ENCODE measurements at regions not wholly inside any gene's neighbourhood (a gene's known extent, or its start where the extent isn't known, plus 50 kb on each side); places are given as distances from the start of the nearest gene placed in this dataset.
"Not testable (repeated sequence)": the region's sequence is repeated elsewhere in the genome, so short reads cannot be mapped to it uniquely, and the experiment has no call there.

DNA sequence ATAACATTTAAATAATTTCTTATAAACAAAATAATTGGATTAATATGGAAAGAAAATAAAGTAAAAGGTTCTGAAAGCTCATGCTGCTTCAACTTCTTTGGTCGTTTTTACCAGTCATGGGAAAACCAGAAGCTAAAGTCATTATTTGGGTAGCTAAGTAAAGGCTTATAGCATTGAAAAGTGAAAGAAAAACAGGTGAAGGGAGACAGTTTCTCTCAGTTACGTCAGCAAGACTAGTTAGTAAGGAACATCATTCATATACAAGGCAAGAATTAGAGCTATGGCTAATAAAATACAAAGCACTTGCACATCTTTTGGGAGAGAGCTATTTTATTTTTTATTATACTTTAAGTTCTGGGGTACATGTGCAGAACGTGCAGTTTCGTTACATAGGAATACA lies 170.3 kb upstream of the SYT10 start:
- H3K4me3 ChIP-seq (ENCODE audit: low read depth, low read length), result no peak overlapping the region
- TF ChIP-seq, protein P1, sequence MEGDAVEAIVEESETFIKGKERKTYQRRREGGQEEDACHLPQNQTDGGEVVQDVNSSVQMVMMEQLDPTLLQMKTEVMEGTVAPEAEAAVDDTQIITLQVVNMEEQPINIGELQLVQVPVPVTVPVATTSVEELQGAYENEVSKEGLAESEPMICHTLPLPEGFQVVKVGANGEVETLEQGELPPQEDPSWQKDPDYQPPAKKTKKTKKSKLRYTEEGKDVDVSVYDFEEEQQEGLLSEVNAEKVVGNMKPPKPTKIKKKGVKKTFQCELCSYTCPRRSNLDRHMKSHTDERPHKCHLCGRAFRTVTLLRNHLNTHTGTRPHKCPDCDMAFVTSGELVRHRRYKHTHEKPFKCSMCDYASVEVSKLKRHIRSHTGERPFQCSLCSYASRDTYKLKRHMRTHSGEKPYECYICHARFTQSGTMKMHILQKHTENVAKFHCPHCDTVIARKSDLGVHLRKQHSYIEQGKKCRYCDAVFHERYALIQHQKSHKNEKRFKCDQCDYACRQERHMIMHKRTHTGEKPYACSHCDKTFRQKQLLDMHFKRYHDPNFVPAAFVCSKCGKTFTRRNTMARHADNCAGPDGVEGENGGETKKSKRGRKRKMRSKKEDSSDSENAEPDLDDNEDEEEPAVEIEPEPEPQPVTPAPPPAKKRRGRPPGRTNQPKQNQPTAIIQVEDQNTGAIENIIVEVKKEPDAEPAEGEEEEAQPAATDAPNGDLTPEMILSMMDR (IDR thresholded peaks at IDR 0.05; ENCODE audit: borderline replicate concordance, insufficient read depth, low read depth, low read length), result no peak

DNA sequence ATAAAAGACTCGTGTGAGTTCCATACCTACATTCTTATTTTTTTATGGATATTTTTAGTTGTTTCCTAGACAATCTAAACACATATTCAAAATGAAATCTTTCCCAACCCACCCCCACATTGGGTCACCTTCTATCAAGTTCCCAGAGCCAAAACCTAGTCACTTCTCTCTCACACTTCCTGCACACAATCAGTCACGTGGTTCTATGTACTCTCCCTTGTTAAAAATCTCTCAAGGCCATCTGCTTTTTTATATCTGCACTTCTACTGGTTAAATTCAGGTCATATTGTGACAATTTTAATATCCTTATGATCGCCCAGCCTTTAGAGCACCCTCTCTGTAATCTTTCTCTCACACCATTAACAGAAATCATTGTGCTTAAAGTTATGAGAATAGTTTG lies 175.0 kb upstream of the SYT10 start:
- TF ChIP-seq, protein P1 (IDR thresholded peaks at IDR 0.05; ENCODE audit: borderline replicate concordance, insufficient read depth, low read depth, low read length), result no peak
- no peak overlapping the region for H3K4me3 ChIP-seq (ENCODE audit: low read depth, low read length)

DNA sequence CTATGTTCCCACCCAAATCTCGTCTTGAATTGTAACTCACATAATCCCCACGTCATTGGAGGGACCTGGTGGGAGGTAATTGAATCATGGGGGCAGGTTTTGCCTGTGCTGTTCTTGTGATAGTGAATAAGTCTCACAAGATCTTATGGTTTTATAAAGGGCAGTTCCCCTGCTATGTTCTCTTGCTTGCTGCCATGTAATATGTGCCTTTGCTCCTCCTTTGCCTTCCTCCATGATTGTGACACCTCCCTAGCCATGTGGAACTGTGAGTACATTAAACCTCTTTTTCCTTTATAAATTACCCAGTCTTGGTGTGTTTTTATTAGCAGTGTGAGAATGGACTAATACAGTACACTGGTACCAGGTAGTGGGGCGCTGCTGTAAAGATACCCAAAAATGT lies 177.6 kb upstream of the SYT10 start:
- TF ChIP-seq, protein P1 (IDR thresholded peaks at IDR 0.05; ENCODE audit: borderline replicate concordance, insufficient read depth, low read depth, low read length), result no peak
- no peak overlapping the region for H3K4me3 ChIP-seq (ENCODE audit: low read depth, low read length)

DNA sequence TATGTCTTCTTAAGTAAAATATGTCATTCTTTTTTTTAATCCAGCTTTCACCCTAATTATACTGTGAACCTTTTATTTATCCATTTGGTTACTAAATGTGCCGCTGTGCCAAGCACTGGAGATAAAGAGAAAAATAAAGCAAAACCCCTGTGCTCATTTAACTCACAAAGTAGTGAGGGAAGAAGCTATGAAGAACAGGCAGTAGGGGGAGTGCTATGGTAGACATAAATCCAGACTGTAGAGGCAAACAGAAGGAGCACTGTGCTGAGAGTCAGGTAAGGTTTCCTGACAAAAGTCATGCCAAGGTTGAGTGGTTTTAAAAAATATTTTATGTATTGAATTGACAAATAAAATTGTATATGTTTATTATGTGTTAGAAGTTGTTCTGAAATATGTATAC lies 188.5 kb upstream of the SYT10 start:
- no peak overlapping the region for H3K4me3 ChIP-seq (ENCODE audit: low read depth, low read length)
- TF ChIP-seq, protein P1 (IDR thresholded peaks at IDR 0.05; ENCODE audit: borderline replicate concordance, insufficient read depth, low read depth, low read length), result no peak

DNA sequence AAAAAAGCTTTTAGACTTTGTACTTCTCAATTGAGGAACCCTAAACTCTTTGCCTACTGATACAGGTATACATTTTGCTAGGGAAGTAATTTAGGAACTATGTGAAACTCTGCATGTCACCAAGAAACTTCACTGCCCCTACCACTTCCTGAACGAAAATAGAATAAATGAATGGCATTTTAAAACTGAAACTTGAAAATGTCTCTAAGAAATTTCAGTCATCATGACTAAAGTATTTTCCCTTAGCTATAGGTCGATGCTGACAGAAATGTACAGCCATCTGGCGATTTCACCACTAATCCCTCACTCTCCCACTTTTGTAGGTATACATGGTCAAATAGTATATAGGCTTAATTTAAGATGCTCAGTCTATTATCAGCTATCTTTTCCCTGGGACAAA lies 194.9 kb upstream of the SYT10 start:
- no peak overlapping the region for H3K4me3 ChIP-seq (ENCODE audit: low read depth, low read length)
- TF ChIP-seq, protein P1 (IDR thresholded peaks at IDR 0.05; ENCODE audit: borderline replicate concordance, insufficient read depth, low read depth, low read length), result no peak

DNA sequence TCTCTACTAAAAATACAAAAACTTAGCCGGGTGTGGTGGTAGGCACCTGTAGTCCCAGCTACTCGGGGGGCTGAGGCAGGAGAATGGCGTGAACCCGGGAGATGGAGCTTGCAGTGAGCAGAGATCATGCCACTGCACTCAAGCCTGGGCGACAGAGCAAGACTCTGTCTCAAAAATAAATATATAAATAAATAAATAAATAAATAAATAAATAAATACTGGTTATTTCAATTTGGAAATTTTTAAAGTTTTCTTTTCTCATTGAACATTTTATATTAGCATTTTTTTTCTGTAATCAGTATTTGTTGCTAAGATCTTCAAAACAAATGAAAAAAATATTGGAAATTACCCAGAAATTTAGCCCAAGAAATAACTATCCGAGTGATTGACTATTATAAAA lies 197.3 kb upstream of the SYT10 start:
- not testable (repeated sequence) for H3K4me3 ChIP-seq (ENCODE audit: low read depth, low read length)

DNA sequence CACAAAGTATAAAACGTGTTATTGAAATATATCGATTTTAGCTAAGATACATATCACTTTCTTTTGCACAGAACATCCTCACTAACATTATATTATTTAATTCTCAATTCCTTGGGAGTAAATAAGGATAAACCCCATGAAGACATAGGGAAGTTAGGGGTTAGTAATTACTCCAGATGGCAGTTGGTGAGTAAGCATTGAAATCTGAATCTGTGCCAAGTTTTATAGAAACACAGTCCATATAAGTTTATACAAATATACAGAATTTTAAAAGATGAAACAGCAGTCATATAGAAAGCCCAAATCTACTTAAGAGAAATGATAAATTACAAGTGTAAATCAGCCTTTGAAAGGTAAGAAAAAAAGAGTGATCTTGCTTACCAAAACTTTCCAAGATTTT lies 200.4 kb upstream of the SYT10 start:
- TF ChIP-seq, protein P1 (IDR thresholded peaks at IDR 0.05; ENCODE audit: borderline replicate concordance, insufficient read depth, low read depth, low read length), result no peak

DNA sequence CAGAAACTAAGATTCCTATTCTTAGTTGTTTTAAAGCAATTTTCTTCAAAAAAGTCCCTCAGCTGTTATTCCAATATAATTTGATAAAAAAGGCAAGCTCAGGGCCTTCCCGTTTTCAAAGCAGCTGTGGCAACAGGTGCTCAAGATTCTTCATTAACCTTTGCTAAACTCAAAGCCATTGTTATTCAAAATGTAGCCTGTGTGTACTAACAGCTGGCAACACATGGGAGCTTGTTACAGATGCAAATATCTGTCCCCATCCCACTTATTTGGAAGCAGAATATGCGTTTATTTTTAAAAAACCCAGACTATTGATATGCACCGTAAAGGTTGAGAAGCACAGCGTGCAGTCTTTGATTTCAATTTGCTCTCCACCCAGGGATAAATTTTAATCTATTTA lies 210.4 kb upstream of the SYT10 start:
- TF ChIP-seq, protein P1 (IDR thresholded peaks at IDR 0.05; ENCODE audit: borderline replicate concordance, insufficient read depth, low read depth, low read length), result no peak

More for the DNA sequence above, 200.4 kb upstream of the SYT10 start:
- no peak overlapping the region for H3K4me3 ChIP-seq (ENCODE audit: low read depth, low read length)

More for the DNA sequence above, 210.4 kb upstream of the SYT10 start:
- no peak overlapping the region for H3K4me3 ChIP-seq (ENCODE audit: low read depth, low read length)
